CD14-positive monocyte (primary cell): ENCODE measurements at regions not wholly inside any gene's neighbourhood (a gene's known extent, or its start where the extent isn't known, plus 50 kb on each side); places are given as distances from the start of the nearest gene placed in this dataset.

ENCODE experiments used
- DNase-seq, 3 donors: peaks; one replicate each; pipeline ENCODE4 v3.0.0-alpha.2; 2011 to 2022
- H2AFZ ChIP-seq: 2 replicates; pipeline ENCODE4 v1.6.0; 2012; ENCODE audit warnings: mild to moderate bottlenecking, low read depth, low read length, inconsistent platforms; ENCODE audit not compliant: insufficient read depth, poor library complexity, severe bottlenecking
- H3K27ac ChIP-seq, 2 donors: 1 replicate in 1 of 2; 2 replicates in 1 of 2; pipeline ENCODE4 v1.5.1; 2012 to 2013; ENCODE audit warnings: low read length in 2 of 2, control low read depth in 1 of 2, inconsistent platforms in 1 of 2, low read depth in 1 of 2, mild to moderate bottlenecking in 1 of 2
- H3K27me3 ChIP-seq, 2 donors: one replicate each; pipeline versions ENCODE4 v1.6.0 to v1.6.1; 2011 to 2013; ENCODE audit warnings: low read length in 2 of 2; ENCODE audit not compliant: control insufficient read depth in 2 of 2, insufficient read depth in 2 of 2
- H3K36me3 ChIP-seq, 2 donors: replicated peaks in 1 of 2; 1 replicate in 1 of 2; 2 replicates in 1 of 2; pipeline versions ENCODE4 v1.5.1 to v1.6.1; 2012 to 2013; ENCODE audit warnings: low read length in 2 of 2, control low read depth in 1 of 2, inconsistent platforms in 1 of 2, mild to moderate bottlenecking in 1 of 2; ENCODE audit not compliant: insufficient read depth in 2 of 2, control insufficient read depth in 1 of 2
- H3K4me1 ChIP-seq, 2 donors: 1 replicate in 1 of 2; 2 replicates in 1 of 2; pipeline versions ENCODE4 v1.5.1 to v1.6.1; 2012 to 2013; ENCODE audit warnings: low read length in 2 of 2, control low read depth in 1 of 2, inconsistent platforms in 1 of 2, mild to moderate bottlenecking in 1 of 2, moderate library complexity in 1 of 2; ENCODE audit not compliant: insufficient read depth in 2 of 2, control insufficient read depth in 1 of 2
- H3K4me2 ChIP-seq: replicated peaks from 2 replicates; pipeline ENCODE3; 2012; ENCODE audit warnings: low read length, moderate library complexity, mild to moderate bottlenecking; ENCODE audit not compliant: poor library complexity, severe bottlenecking; ENCODE audit errors: extremely low read depth
- H3K4me3 ChIP-seq, 3 experiments: fragments of 200-600 bp in 1 of 3; sonication (generic) in 1 of 3; replicated peaks in 1 of 3; 1 replicate in 2 of 3; 2 replicates in 1 of 3; pipeline ENCODE4 v1.5.1; 2011 to 2013; ENCODE audit warnings: low read length in 3 of 3, mild to moderate bottlenecking in 3 of 3, control low read depth in 2 of 3, low read depth in 2 of 3, inconsistent platforms in 1 of 3, moderate library complexity in 1 of 3
- H3K79me2 ChIP-seq: 2 replicates; pipeline ENCODE4 v1.6.0; 2012; ENCODE audit warnings: mild to moderate bottlenecking, control low read depth, inconsistent platforms, low read length, moderate library complexity; ENCODE audit not compliant: insufficient read depth
- H3K9ac ChIP-seq: 2 replicates; pipeline ENCODE4 v1.6.0; 2017; ENCODE audit warnings: low read length, mild to moderate bottlenecking; ENCODE audit not compliant: insufficient read depth, poor library complexity, severe bottlenecking
- H3K9me3 ChIP-seq, 2 donors: replicated peaks in 1 of 2; 1 replicate in 1 of 2; 2 replicates in 1 of 2; pipeline versions ENCODE4 v1.5.1 to v1.6.1; 2012 to 2013; ENCODE audit warnings: low read length in 2 of 2, control low read depth in 1 of 2; ENCODE audit not compliant: control insufficient read depth in 1 of 2, insufficient read depth in 1 of 2
- H4K20me1 ChIP-seq: 2 replicates; pipeline ENCODE4 v1.6.0; 2012; ENCODE audit warnings: mild to moderate bottlenecking, low read length, control low read depth, moderate library complexity; ENCODE audit not compliant: insufficient read depth
- H3K27ac Mint-ChIP-seq, 7 donors: one replicate each; pipeline ENCODE4 v1.8.0; 2020; ENCODE audit warnings: mild to moderate bottlenecking in 7 of 7, mixed read lengths in 7 of 7, moderate library complexity in 6 of 7, inconsistent platforms in 2 of 7
- H3K27me3 Mint-ChIP-seq, 3 donors: one replicate each; pipeline ENCODE4 v1.8.0; 2021 to 2022; ENCODE audit warnings: low read depth in 3 of 3, mild to moderate bottlenecking in 3 of 3, mixed read lengths in 3 of 3, moderate library complexity in 3 of 3, inconsistent platforms in 1 of 3
- H3K36me3 Mint-ChIP-seq, 2 donors: one replicate each; pipeline ENCODE4 v1.8.0; 2020; ENCODE audit warnings: mixed read lengths in 2 of 2, inconsistent platforms in 1 of 2, mild to moderate bottlenecking in 1 of 2
- H3K4me1 Mint-ChIP-seq: one replicate; pipeline ENCODE4 v1.8.0; 2020; ENCODE audit warnings: mild to moderate bottlenecking, mixed read lengths
- H3K4me3 Mint-ChIP-seq, 2 donors: one replicate each; pipeline ENCODE4 v1.8.0; 2020; ENCODE audit warnings: mild to moderate bottlenecking in 2 of 2, mixed read lengths in 2 of 2, moderate library complexity in 1 of 2
- H3K9me3 Mint-ChIP-seq, 7 donors: one replicate each; pipeline ENCODE4 v1.8.0; 2020 to 2022; ENCODE audit warnings: mixed read lengths in 7 of 7, mild to moderate bottlenecking in 6 of 7, moderate library complexity in 6 of 7, inconsistent platforms in 2 of 7
- WGBS: methylation state at CpG from one replicate; pipeline ENCODE4 v1.1.5; 2013; ENCODE audit warnings: missing lambda C conversion rate; ENCODE audit not compliant: insufficient coverage; 5-methylcytosine and 5-hydroxymethylcytosine counted together
- intact Hi-C, 2 donors: fragments of 100-400 bp; cut with micrococcal nuclease; formaldehyde crosslinking; loops; one replicate each; pipeline versions ENCODE4 v1.15.0 to v1.15.1; 2023
- TF ChIP-seq, protein P1 (sequence below): fragments of 200-600 bp; IDR thresholded peaks from one replicate; pipeline ENCODE4 v1.8.0; 2022; ENCODE audit warnings: antibody characterized with exemption, mild to moderate bottlenecking

DNA sequence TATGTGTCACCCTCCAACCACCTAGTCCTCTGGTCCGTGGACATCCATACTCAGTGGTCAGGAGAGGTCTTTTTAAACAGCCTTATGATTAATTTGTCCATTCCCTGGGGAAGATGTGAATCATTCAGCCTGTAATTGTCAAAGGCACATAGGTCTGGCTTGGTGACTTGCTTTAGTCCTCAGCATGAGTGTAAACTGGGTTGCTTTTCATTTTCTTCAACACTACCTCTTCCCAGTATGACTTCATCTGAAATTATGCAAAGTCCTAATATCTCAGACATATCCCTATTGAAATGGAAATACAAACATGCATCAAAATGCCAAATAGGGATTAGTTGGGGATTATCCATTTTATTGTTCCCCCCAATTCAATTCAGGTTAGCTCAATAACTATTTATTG is 208.3 kb upstream of the AMOT start:
- Mint-ChIP-seq H3K27me3 (peaks cover 0 to 1% (median 0%) of the 10 kb centered on the region in 3 donors), H3K27ac (no peak overlapping the region), H3K9me3 (peaks cover 0 to 7% (median 0%) of the 10 kb centered on the region in 7 donors), H3K4me3 (no peak overlapping the region), H3K4me1 (no peaks in the 10 kb centered on the region), H3K36me3 (no peaks in the 10 kb centered on the region)
- Histone ChIP-seq H3K36me3 (no peaks in the 10 kb centered on the region), H3K4me3 (no peak overlapping the region), H3K4me2 (no peak overlapping the region), H4K20me1 (no peaks in the 10 kb centered on the region), H3K9me3 (no peaks in the 10 kb centered on the region), H3K79me2 (no peaks in the 10 kb centered on the region), H3K27me3 (no peaks in the 10 kb centered on the region), H3K4me1 (no peaks in the 10 kb centered on the region), H3K27ac (no peak overlapping the region), H2AFZ (no peak overlapping the region), H3K9ac (no peak overlapping the region)
- WGBS = no CpG with 5 or more reads among the region's 1 CpG
- intact Hi-C loops = no loop called here
- no peak for DNase-seq
- TF ChIP-seq, protein P1, sequence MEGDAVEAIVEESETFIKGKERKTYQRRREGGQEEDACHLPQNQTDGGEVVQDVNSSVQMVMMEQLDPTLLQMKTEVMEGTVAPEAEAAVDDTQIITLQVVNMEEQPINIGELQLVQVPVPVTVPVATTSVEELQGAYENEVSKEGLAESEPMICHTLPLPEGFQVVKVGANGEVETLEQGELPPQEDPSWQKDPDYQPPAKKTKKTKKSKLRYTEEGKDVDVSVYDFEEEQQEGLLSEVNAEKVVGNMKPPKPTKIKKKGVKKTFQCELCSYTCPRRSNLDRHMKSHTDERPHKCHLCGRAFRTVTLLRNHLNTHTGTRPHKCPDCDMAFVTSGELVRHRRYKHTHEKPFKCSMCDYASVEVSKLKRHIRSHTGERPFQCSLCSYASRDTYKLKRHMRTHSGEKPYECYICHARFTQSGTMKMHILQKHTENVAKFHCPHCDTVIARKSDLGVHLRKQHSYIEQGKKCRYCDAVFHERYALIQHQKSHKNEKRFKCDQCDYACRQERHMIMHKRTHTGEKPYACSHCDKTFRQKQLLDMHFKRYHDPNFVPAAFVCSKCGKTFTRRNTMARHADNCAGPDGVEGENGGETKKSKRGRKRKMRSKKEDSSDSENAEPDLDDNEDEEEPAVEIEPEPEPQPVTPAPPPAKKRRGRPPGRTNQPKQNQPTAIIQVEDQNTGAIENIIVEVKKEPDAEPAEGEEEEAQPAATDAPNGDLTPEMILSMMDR = no peak

DNA sequence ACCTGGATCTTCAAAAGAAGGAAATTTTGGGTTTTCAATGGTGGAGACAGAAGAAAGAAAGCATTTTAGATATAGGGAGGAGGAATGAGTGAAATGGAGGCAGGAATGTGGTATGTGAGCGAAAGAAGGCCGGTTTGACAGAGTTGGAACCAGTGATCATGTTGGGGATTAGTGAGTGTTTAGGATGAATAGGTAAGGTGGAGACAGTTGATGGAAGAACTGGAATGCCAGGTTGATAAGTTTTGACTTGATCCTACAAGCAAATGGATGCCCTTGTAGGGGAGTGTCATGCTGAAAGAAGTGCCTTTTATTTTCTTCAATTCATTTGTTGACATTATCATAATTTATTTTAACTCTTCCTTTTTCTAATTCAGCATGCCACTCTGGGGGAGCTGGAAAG is 207.8 kb upstream of the AMOT start:
- Histone ChIP-seq H4K20me1 (no peaks in the 10 kb centered on the region), H3K9ac (no peak overlapping the region), H3K9me3 (no peaks in the 10 kb centered on the region), H2AFZ (no peak overlapping the region), H3K4me1 (no peaks in the 10 kb centered on the region), H3K27me3 (no peaks in the 10 kb centered on the region), H3K4me2 (no peak overlapping the region), H3K4me3 (no peak overlapping the region), H3K36me3 (no peaks in the 10 kb centered on the region), H3K79me2 (no peaks in the 10 kb centered on the region), H3K27ac (no peak overlapping the region)
- H3K36me3 Mint-ChIP-seq = no peaks in the 10 kb centered on the region
- H3K27ac Mint-ChIP-seq = peak overlapping the region in 1 of 7 donors; percentile 38
- H3K9me3 Mint-ChIP-seq = peaks cover 0 to 7% (median 0%) of the 10 kb centered on the region in 7 donors
- H3K27me3 Mint-ChIP-seq = peaks cover 0 to 1% (median 0%) of the 10 kb centered on the region in 3 donors
- no peak overlapping the region for H3K4me3 Mint-ChIP-seq
- no peak for DNase-seq
- no CpG with 5 or more reads among the region's 2 CpGs for WGBS
- H3K4me1 Mint-ChIP-seq = no peaks in the 10 kb centered on the region
- intact Hi-C loops = no loop called here
- TF ChIP-seq, protein P1 = no peak
